ENCODE measurements at regions not wholly inside any gene's neighbourhood (a gene's known extent, or its start where the extent isn't known, plus 50 kb on each side); places are given as distances from the start of the nearest gene placed in this dataset.
"Not testable (repeated sequence)": the region's sequence is repeated elsewhere in the genome, so short reads cannot be mapped to it uniquely, and the experiment has no call there.

DNA sequence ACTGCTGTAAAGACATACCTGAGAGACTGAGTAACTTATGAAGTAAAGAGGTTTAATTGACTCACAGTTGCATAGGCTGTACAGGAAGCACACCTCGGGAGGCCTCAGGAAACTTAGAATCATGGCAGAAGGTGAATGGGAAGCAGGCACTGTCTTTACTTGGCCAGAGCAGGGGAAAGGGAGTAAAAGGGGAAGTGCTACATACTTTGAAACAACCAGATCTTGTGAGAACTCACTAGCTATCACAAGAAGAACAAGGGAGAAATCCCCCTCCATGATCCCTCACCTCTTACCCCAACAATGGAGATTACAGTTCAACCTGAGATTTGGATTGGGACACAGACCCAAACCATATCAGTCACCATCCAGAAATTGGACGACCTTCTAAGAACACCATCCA, 1285.8 kb upstream of the CDH9 start:
- DNase-seq (ENCODE audit: low read depth in 2 of 2): no peak

DNA sequence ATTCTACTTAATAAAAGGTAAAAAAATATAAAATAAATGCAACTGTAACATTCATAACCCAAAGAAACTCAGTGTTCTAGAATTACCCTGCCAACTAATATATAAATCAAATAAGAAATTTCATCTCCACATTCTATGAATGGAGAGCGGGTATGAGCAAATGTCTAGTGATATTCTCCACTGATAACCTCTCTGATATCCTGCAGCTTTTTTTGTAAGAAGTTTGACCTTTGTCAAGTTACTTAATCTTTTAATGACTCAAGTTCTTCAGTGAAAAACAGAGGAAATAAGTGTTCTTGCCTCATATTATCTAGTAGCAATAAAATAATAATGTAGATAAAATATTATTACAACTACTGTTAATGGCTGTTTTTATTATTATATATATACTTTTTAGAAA, 1275.6 kb upstream of the CDH9 start:
- DNase-seq (ENCODE audit: low read depth in 2 of 2): no peak

DNA sequence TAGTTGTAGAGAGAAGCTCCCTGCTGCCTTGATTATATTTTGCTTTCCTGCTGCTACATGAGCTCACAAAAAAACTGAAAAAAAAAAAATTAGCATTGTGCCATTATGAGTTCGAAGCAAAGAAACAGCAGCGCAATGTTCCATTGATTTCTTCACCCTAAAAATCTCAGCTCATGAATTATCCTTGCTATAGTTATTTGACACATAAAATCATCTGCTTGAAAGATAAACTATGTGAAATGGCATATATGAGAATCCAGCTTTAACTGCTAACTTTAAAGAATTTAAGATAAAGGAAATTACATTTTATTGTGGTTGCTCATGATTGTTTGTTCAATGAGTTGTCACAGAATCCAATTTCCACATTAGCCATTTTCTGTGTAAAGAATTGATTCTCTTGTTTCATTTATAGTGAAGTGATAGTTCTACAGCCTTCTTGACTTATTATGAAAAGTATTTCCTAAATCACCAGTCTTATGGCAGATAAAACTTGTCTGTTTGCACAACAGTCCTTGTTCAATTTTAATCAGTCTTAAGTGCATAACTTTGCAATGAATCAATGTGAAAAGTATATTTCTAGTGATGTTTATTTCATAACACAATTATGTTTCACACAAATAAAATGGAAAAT, 1275.0 kb upstream of the CDH9 start:
- peak; percentile 56 to 70 for DNase-seq (ENCODE audit: low read depth in 2 of 2)

GRCh38 chr5:28310696-28311095, 1272.3 kb upstream of the CDH9 start:
- DNase-seq (ENCODE audit: low read depth in 2 of 2): no peak

- DNase-seq (ENCODE audit: low read depth in 2 of 2): peak; percentile 21 to 30
These were observed 1267.5 kb upstream of the CDH9 start for GRCh38 chr5:28305891-28306290.

DNA sequence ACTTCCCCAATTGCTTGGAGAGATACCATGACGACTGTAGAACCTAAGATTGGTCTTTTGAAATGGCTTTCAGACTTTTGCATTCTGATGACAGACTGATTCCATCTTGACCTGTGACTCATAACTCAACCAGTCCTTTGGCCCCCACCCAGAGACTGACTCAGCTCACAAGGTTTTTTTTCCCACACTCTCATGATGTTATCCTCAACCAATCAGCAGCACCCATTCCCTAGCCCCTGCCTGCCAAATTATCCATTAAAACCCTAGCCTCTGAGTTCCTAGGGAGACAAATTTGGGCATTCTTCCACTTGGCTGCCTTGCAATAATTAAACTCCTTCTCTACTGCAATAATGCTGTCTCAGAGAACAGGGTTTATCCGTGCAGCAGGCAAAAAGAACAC, 1263.3 kb upstream of the CDH9 start:
- peak; percentile 39 to 59 for DNase-seq (ENCODE audit: low read depth in 2 of 2)

DNA sequence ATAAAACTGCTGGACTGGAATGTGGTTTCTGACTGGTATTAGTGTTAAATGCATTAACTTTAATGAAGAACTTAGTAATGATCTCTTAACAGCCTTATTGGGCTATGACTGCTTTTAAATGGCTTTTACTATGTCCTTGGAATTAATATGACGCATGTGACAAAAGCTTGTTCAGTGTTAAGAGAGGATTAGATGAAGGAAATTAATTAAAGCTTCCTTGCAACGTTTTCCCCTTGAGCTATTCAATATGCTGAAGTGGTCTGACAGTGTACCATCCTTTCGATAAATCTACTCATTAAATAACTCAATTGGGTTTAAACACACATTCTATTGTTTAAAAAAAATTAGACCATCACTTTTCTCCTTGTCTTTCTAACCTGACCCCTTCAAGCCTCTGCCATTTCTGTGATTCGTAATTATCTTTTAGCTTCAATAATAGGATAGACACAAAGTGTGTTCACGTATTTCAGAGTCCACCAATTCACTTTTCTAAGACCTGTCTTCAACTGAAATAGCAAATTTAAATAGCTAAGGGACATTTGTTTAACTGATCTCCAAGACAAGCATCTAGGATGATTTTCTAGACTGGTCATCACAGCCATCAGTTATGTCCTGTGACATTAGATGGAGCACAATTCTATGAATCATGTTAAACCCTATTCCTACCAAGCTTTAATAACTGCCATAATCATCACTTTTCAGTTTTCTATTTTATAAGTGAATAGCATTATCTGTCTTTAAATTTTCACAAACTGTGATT, 1258.0 kb upstream of the CDH9 start:
- no peak for DNase-seq (ENCODE audit: low read depth in 2 of 2)

- not testable (repeated sequence) for DNase-seq (ENCODE audit: low read depth in 2 of 2)
These were observed 1248.6 kb upstream of the CDH9 start for GRCh38 chr5:28287021-28287420.

DNA sequence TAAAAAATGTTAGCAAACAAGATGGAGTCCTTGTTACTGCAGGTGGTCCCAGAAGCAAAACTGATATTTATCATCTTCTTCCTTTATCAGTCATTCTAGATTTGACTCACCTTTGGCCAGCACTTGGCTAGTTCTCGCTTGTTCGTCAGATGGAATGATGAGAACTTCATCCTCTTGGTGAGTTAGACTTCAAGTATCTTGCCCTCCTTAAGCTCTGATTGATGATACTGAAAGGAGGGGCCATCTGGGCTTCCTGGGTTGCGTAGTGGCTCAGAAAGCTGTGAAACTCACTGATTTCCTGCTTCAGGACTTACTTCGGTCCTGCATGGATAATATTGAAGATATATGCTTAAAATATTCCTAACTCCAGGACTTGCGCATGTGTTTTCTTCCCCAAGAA, 1248.2 kb upstream of the CDH9 start:
- no peak for DNase-seq (ENCODE audit: low read depth in 2 of 2)

DNA sequence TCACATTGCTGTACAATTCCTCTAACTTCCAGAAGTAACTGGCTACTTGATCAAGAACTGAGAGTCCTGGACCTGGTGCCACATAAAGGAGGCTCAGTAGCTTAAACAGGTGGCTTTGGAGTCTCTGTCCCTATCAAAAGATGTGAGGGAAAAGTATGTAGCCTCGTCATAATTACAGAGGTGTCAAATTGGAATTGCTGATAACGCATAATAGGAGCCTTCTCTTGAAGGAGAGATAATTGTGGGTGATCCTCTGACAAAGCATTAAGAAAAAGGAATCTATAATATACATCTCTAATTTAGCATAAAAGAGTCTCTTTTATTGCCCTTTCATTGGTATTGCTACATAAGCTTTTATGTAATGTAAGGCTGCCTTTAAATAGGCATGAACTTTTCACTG, 1246.4 kb upstream of the CDH9 start:
- no peak for DNase-seq (ENCODE audit: low read depth in 2 of 2)

GRCh38 chr5:28281351-28281750, 1243.0 kb upstream of the CDH9 start:
- peak; percentile 79 to 81 for DNase-seq (ENCODE audit: low read depth in 2 of 2)

DNA sequence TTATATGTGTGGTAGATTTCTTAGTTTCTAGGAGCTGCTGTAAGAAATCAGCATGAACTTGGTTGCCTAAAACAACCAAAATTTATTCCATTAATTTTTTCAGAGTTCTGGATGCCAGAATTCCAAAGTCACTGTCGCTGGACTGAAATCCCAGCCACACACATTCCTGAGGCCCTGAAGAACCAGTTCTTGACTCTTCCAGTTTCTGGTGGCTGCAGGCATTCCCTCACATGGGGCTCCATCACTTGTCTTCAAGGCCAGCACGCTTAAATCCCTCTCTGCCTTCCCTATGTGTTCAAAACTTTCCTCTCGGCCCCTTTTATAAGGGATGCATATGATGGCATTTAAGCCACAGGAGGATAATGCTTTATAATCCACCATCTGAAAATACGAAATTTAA, 1237.5 kb upstream of the CDH9 start:
- DNase-seq (ENCODE audit: low read depth in 2 of 2): no peak

DNA sequence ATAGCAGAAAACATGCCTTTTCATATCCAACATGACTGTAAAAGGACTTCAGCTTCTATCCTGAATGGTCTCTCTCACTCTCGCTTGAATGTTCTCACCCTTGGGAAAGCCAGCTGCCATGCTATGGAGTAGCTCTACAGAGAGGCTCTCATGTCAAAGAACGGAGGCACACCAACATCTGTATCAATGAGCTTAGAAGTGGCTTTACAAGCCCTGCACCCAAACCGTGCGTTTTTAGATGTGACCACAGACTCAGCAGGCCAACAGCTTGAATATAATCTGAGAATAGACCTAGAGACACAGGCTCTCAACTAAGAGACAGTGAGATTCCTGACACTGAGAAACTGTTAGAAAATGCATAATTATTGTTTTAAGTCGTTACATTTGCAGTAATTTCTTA, 1231.6 kb upstream of the CDH9 start:
- DNase-seq (ENCODE audit: low read depth in 2 of 2): no peak

- no peak for DNase-seq (ENCODE audit: low read depth in 2 of 2)
These were observed 1227.5 kb upstream of the CDH9 start for GRCh38 chr5:28265877-28266276.

- DNase-seq (ENCODE audit: low read depth in 2 of 2): peak; percentile 91 to 93
These were observed 1216.5 kb upstream of the CDH9 start for GRCh38 chr5:28254846-28255245.

- peak in 1 of 2 experiments; percentile 18 for DNase-seq (ENCODE audit: low read depth in 2 of 2)
These were observed 1215.0 kb upstream of the CDH9 start for GRCh38 chr5:28253431-28253830.

DNA sequence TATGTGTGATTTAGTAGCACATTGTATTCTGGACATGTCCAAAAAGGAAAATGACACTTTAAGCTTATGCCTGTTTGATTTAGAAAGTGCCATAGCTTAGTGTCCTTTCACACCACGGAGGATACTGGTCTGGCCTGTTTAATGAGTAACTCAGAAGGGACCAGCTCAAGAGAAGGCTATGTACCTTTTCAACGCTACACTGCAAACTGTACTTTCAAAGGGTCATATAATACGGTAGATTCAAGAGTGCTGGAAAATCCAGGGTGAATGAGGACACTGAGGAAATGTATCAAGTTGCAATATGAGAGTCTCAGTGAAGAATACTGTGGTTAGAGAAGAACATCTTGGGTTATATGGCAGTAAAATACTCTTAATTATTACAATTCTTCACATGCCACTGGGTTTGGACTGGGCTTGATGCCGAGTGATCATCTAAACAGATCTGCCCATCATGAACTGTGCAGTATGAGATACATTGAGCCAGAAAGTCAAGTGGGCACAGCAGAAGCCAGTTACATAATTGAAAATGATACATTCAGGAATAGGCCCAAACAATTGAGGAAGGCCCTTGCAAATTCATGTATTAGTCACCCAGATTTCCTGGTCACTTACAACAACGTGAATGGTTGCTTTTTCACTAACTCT, 1211.5 kb upstream of the CDH9 start:
- DNase-seq (ENCODE audit: low read depth in 2 of 2): no peak

DNA sequence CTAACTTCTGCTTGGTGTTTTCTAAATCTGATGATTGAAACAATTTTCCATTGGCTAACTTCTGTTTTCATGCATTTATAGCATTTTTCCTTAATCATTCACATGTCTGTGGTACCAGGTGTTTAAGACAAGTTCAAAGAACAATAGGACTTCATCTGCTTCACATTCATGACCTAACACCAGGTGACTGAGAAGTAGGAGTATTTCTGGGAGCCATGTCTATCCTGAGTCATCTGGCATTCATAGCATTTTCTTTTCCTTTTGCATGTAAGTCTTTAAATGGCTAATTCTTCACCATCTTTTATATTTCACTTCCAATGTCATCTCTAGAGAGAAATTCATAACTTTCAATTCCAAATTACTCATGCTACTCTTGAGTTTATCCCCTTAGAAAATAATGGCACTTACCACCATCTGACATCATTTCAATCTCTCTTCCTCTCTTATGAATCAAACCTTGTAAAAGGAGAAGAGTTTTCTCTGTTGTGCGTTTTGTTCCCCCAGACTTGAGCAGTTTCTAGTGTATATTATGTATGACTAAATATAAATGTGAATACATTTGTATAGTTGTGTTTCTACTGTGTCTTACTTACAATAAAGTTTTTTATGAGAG, 1196.1 kb upstream of the CDH9 start:
- no peak for DNase-seq (ENCODE audit: low read depth in 2 of 2)

GRCh38 chr5:28226407-28226806, 1188.0 kb upstream of the CDH9 start:
- DNase-seq (ENCODE audit: low read depth in 2 of 2): no peak

DNA sequence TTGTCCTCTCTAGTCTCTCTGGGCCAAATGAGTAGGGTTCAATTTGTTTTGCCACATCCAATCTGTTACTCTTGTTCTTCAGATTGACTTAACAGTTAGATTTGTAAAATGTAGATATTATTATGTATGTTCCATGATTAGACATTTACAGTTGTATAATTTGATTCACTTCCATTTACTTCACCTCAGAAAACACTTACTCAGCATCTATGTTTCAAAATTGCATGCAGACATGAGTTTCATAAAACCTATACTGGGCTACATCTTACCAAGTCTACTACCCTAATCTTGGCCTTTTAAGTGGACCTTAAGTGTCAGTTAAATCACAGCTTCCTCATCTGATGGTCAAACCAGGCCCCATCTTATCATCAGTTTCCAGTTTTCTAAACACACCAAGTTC, 1181.2 kb upstream of the CDH9 start:
- no peak for DNase-seq (ENCODE audit: low read depth in 2 of 2)

DNA sequence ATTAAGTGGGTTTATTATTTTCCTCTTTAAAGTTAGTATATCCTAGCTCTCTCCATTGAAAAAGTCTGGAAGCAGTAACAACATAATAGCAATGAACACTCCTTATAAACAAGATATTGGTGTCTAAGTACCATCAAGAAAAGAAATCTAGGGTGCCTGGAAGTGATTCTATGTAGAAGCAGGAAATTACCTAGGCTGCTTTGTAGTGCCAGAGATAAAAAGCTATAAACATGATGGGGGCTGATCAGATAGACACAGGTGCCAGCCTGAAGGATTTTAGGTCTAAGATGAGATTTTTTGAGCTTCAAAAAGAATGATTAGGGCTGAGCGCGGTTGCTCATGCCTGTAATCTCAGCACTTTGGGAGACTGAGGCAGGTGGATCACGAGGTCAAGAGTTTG, 1179.3 kb upstream of the CDH9 start:
- DNase-seq (ENCODE audit: low read depth in 2 of 2): no peak

DNA sequence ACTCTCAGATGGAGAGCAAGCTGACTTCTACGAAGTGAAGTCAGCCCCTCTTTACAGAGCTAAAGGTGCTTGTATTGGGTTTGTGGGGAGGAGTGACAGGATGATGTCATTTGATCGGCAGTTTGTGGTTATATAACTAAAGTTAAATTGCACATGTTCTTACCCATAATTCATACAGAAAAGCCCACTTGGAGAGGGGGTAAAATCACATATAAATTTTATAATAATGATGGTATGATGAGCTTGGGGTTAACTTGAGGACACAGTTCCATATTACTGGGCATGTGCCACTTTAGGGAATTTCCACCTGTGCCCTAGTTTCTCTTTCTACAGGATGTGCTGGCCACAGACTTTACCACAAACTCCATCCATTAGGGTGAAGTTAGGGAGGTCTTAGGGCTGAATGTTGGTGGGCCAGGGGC, 1178.6 kb upstream of the CDH9 start:
- no peak for DNase-seq (ENCODE audit: low read depth in 2 of 2)

- no peak for DNase-seq (ENCODE audit: low read depth in 2 of 2)
These were observed 1176.7 kb upstream of the CDH9 start for GRCh38 chr5:28215091-28215490.
